ENCODE measurements at regions not wholly inside any gene's neighbourhood (a gene's known extent, or its start where the extent isn't known, plus 50 kb on each side); places are given as distances from the start of the nearest gene placed in this dataset.

DNA sequence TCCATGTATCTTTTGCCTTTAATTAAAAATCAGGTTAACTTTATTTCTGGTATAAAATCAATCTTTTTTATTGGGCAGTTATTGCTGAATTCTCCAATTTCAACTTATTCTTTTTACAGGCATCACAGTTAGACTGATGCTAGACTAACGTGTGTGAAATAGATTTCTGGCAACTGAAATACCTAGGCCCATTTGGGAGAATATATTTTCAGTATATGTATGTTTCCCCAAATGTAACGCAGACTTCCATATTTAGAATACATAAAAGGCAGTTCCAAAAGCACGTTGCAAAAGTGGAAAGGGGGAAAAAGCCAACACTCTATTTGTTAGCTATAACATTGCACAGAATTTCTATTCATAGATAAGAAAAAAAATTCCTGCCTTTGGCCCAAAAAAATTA, 297.0 kb downstream of the ATP23 start:
- TF ChIP-seq, protein P1, sequence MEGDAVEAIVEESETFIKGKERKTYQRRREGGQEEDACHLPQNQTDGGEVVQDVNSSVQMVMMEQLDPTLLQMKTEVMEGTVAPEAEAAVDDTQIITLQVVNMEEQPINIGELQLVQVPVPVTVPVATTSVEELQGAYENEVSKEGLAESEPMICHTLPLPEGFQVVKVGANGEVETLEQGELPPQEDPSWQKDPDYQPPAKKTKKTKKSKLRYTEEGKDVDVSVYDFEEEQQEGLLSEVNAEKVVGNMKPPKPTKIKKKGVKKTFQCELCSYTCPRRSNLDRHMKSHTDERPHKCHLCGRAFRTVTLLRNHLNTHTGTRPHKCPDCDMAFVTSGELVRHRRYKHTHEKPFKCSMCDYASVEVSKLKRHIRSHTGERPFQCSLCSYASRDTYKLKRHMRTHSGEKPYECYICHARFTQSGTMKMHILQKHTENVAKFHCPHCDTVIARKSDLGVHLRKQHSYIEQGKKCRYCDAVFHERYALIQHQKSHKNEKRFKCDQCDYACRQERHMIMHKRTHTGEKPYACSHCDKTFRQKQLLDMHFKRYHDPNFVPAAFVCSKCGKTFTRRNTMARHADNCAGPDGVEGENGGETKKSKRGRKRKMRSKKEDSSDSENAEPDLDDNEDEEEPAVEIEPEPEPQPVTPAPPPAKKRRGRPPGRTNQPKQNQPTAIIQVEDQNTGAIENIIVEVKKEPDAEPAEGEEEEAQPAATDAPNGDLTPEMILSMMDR (conservative IDR thresholded peaks at IDR 0.05; ENCODE audit: low read depth, low read length), result no peak
- DNase-seq (ENCODE audit: low read depth), result no peak
- no peak overlapping the region for H3K4me3 ChIP-seq (ENCODE audit: low read depth, low read length)

DNA sequence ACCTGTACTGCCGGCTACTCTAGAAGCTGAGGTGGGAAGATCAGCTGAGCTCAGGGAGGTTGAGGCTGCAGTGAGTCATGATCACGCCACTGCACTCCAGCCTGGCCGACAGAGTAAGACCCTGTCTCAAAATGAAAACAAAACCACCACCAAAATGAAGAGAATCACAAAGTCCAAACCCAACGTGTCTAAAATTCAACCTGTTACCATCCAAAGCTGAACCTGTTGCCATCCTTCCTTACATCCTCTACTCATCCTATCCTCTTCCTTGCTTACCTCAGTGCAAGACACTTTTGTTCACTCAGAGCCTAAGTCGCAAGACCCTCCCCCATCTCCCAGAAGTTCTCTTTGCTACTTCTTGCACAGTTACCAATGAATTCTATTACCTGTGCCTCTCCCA, 299.7 kb downstream of the ATP23 start:
- no peak overlapping the region for H3K4me3 ChIP-seq (ENCODE audit: low read depth, low read length)
- TF ChIP-seq, protein P1 (conservative IDR thresholded peaks at IDR 0.05; ENCODE audit: low read depth, low read length), result no peak
- DNase-seq (ENCODE audit: low read depth), result no peak

DNA sequence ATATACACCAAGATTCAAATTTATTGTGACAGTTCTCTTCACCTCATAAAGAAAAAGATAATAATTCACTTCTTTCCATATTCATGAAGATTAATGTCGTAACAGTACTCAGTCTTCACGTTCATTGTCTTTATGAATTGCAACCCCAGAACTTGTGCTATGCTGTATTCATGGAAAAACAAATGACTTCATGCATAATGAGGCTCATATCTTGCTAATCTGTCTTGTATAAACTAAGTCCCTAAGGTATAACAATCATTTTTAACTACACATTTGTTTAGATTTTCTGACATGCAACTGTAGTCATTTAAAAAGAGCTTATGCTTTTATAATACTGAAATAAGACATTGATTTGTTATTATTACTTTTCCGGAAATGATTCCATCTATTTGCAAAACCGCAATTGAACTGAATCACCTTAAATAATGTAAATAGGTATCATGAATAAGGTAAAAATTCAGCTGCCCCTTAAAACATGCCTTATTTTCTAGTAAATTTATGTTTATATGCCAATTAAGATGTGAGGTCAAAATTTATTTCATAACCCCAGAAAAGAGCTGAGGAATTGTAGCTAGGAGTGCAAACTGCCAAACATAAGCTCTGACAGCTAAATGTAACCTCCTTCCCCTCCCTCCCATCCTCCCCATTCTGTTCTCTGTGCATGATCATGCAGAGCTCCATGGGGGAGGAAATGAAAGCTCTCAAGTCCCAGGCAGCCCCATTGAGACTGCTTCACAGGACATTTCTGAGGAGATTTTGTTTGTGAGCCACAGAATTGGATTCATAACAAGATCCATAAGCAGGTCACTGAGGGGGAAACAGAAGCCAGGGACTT, 301.6 kb downstream of the ATP23 start:
- TF ChIP-seq, protein P1 (conservative IDR thresholded peaks at IDR 0.05; ENCODE audit: low read depth, low read length), result no peak
- no peak overlapping the region for H3K4me3 ChIP-seq (ENCODE audit: low read depth, low read length)
- DNase-seq (ENCODE audit: low read depth), result peak; percentile 8

DNA sequence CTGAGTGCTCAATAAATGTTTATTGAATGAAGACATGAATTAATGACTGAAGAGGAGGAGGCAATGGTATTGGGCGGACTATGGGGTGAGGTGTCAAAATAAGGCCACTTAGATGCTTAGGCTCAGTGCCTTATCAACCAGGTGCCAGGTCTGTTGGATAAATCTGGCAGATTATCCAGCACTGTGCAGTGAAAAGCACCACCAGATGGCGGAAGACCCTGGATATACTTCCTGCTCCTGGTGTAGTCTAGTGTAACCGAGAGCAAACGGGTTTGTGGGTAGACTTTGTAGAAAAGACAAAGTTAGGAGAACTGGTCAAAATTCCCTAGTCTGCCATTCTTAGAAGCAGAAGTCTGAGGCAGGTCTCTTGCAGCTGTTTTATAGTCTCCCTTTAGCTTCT, 306.3 kb downstream of the ATP23 start:
- no peak overlapping the region for H3K4me3 ChIP-seq (ENCODE audit: low read depth, low read length)
- TF ChIP-seq, protein P1 (conservative IDR thresholded peaks at IDR 0.05; ENCODE audit: low read depth, low read length), result peak; percentile 41
- DNase-seq (ENCODE audit: low read depth), result peak; percentile 13

DNA sequence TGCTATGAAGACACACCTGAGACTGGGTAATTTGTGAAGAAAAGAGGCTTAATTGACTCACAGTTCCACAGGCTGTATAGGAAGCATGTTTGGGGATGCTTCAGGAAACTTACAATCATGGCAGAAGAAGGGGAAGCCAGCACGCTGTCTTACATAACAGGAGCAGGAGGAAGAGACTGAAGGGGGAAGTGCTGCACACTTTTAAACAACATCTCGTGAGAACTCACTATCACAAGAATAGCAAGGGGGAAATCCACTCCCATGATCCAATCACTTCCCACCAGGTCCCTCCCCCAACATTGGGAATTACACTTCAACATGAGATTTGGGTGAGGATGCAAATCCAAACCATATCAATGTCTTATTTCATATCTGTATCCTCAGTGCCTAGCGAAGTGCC, 307.2 kb downstream of the ATP23 start:
- H3K4me3 ChIP-seq (ENCODE audit: low read depth, low read length), result no peak overlapping the region
- DNase-seq (ENCODE audit: low read depth), result no peak
- TF ChIP-seq, protein P1 (conservative IDR thresholded peaks at IDR 0.05; ENCODE audit: low read depth, low read length), result no peak

DNA sequence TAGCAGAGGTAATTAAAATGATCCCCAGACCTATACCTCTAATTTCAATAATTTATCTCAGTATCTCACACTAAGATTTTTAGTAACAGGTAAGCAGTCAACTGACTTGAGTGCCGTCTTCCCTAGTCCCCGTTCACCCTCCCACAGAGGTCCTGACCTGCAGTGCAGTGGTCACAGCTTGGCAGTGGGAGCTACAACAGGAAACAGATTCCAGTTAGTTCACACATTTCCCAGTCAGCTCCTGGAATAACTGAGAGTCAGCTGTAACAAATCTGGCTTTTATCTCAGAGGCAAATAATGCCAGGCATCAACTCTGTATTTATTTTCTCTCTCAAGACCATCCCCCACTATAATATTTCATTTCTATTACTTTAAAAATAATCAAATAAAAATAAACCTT, 308.2 kb downstream of the ATP23 start:
- TF ChIP-seq, protein P1 (conservative IDR thresholded peaks at IDR 0.05; ENCODE audit: low read depth, low read length), result no peak
- DNase-seq (ENCODE audit: low read depth), result peak; percentile 18
- H3K4me3 ChIP-seq (ENCODE audit: low read depth, low read length), result no peak overlapping the region

DNA sequence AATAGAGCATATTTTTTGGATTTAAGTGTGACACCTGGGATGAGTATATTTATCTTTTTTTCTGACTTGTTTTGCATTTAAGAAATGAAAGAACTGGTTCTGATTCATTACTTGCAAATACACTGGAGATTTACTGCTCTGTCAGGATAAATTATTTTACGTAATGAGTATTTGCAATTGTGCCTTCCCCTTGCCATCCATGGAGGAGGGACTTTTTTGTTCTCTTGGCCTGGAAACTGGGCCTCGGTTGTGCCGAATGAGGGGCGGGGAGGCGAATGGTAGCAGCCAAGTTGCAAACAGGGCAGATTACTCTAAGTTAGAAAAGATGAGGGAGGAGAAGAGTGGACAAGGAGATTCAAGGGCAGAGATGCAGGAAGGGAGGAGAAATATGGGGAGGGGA, 308.7 kb downstream of the ATP23 start:
- DNase-seq (ENCODE audit: low read depth), result no peak
- TF ChIP-seq, protein P1 (conservative IDR thresholded peaks at IDR 0.05; ENCODE audit: low read depth, low read length), result no peak
- no peak overlapping the region for H3K4me3 ChIP-seq (ENCODE audit: low read depth, low read length)
